Epithelial cell of proximal tubule (primary cell): ENCODE measurements at regions not wholly inside any gene's neighbourhood (a gene's known extent, or its start where the extent isn't known, plus 50 kb on each side); places are given as distances from the start of the nearest gene placed in this dataset.

Experiments
- DNase-seq: peaks from one replicate; pipeline ENCODE4 v3.0.0-alpha.2; 2011; ENCODE audit warnings: low read depth
- H3K4me3 ChIP-seq: 2 replicates; pipeline ENCODE4 v1.5.1; 2011; ENCODE audit warnings: low read depth, mild to moderate bottlenecking, low read length
- TF ChIP-seq, protein P1 (sequence below): conservative IDR thresholded peaks from 2 replicates; pipeline ENCODE4 v1.5.1; 2012; ENCODE audit warnings: low read depth, mild to moderate bottlenecking, low read length

- H3K4me3 ChIP-seq, result no peak overlapping the region
- DNase-seq, result no peak
- TF ChIP-seq, protein P1, sequence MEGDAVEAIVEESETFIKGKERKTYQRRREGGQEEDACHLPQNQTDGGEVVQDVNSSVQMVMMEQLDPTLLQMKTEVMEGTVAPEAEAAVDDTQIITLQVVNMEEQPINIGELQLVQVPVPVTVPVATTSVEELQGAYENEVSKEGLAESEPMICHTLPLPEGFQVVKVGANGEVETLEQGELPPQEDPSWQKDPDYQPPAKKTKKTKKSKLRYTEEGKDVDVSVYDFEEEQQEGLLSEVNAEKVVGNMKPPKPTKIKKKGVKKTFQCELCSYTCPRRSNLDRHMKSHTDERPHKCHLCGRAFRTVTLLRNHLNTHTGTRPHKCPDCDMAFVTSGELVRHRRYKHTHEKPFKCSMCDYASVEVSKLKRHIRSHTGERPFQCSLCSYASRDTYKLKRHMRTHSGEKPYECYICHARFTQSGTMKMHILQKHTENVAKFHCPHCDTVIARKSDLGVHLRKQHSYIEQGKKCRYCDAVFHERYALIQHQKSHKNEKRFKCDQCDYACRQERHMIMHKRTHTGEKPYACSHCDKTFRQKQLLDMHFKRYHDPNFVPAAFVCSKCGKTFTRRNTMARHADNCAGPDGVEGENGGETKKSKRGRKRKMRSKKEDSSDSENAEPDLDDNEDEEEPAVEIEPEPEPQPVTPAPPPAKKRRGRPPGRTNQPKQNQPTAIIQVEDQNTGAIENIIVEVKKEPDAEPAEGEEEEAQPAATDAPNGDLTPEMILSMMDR, result no peak
Observed at GRCh38 chr2:2859164-2859563, 518.5 kb downstream of the EIPR1 start.

DNA sequence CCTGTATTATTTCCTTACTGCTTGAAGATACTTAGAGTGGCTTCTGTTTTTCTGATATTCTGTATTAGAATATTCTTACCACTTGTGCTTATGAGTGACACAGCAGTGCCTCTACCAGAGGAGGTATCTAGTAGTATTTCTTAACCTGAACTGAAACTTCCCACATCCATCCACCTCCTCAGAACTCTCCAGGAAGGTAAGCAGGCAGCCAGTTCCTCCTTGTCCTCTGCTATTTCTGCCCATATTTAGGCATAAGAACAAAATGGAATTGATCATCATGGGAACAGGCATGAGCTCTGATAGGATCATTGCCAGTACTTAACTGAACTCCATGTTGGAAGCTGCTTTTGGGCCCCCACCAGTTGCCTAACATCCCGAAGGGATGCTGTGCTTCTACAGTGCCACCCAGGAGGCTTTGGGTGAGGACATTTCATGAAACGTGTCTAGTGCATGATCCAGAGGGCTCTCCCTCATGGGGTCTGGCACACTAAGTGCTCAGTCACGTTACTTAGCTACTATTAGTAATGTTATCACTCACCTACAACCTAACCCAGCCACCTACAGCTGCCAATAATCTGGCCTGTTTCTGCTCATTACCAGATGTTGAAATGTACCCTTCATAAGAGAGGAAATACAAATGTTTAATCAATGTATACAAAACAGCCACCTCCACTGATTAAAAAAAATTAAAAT, 520.7 kb downstream of the EIPR1 start:
- TF ChIP-seq, protein P1, result no peak
- no peak overlapping the region for H3K4me3 ChIP-seq
- no peak for DNase-seq

DNA sequence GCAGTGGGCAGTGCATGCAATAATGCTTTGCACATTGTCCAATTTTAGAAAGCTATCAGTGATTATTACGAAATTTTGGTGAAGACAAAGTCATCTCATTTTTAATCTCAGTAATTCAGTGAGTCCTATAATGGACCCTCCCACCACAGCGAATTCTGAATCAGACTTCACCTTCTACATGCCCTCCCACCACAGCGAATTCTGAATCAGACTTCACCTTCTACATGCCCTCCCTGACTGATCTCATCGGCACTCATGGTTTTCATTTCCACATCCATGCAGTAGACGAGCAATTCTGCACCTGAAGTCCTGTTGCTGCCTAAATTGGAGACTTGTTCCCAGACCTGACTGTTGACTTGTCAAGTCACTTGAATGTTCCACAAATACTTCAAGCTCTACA, 522.3 kb downstream of the EIPR1 start:
- TF ChIP-seq, protein P1, result no peak
- H3K4me3 ChIP-seq, result no peak overlapping the region
- DNase-seq, result no peak

- TF ChIP-seq, protein P1, result no peak
- no peak overlapping the region for H3K4me3 ChIP-seq
- no peak for DNase-seq
Observed at GRCh38 chr2:2853346-2853745, 522.3 kb upstream of the MYT1L start.

DNA sequence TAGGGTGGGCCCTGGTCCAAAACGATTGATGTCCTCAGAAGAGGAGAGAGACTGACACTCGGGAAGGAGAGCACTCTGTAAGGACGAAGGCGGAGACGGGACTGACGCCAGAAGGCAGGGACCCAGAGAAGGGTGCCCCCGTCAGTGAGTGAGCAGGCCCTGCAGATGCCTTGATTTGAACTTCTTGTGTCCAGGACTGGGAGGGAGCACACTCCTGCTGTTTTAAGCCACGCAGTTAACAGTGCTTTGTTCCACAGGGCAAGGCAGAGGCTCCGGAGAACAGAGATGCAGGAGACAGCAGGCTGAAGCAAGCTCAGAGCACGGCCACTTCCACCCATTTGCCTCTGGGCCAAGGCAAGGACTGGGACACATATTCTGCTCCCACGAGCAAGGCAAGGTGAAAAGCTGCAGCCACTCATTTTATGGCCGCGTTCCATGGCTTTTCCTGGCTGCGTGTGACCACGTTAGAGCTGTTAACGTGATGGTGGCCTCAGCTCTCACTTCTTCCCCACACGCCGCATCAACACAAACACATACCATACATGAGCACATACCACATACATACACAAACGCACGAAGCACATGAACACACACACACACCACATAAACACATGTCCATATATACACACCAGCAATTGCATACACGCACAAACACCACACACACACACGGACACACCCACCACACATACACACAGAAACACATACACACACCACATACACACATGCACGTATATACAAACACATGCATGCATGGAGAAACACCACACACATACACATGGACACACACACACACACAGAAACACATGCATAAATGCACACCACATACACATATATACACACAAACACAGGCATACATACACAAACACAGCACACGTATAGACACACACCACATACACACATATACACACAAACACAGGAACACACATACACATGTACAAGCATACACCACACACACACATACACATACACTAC, 521.0 kb upstream of the MYT1L start:
- DNase-seq, result no peak
- no peak overlapping the region for H3K4me3 ChIP-seq
- TF ChIP-seq, protein P1, result no peak

- H3K4me3 ChIP-seq, result no peak overlapping the region
- TF ChIP-seq, protein P1, result no peak
- DNase-seq, result no peak
Observed at GRCh38 chr2:2851316-2851715, 520.2 kb upstream of the MYT1L start.
